A549 (cell line): ENCODE measurements at regions not wholly inside any gene's neighbourhood (a gene's known extent, or its start where the extent isn't known, plus 50 kb on each side); places are given as distances from the start of the nearest gene placed in this dataset.

Experiments used
- CBX2 ChIP-seq: fragments of 200-600 bp; sonication (generic); IDR thresholded peaks from 2 replicates; pipeline ENCODE4 v1.6.1; 2016; ENCODE audit warnings: low read depth, mild to moderate bottlenecking, borderline replicate concordance
- CEBPB ChIP-seq, 2 experiments: fragments of >200 bp in 1 of 2; sonication (Bioruptor Twin) in 1 of 2; formaldehyde crosslinking in 1 of 2; IDR thresholded peaks; 2 replicates each; pipeline ENCODE4 v1.6.1; 2012 to 2016
- EP300 ChIP-seq, 2 experiments: fragments of >200 bp; sonication (Bioruptor Twin); formaldehyde crosslinking; IDR thresholded peaks; 2 replicates in 1 of 2; 3 replicates in 1 of 2; pipeline ENCODE4 v1.6.1; 2016 to 2017
- ESRRA ChIP-seq: fragments of 150-350 bp; IDR thresholded peaks from 2 replicates; pipeline ENCODE4 v1.6.1; 2014; ENCODE audit warnings: mild to moderate bottlenecking, low read length, borderline replicate concordance
- FOSL2 ChIP-seq, 2 experiments: fragments of 450-650 bp in 1 of 2; fragments of >200 bp in 1 of 2; sonication (Bioruptor Twin) in 1 of 2; formaldehyde crosslinking; IDR thresholded peaks; 2 replicates each; pipeline versions ENCODE4 v1.5.0 to v1.6.1; 2016 to 2020; ENCODE audit warnings: mild to moderate bottlenecking in 1 of 2, moderate library complexity in 1 of 2
- KDM1A ChIP-seq: fragments of 200-600 bp; sonication (generic); IDR thresholded peaks from 2 replicates; pipeline ENCODE4 v1.6.1; 2016; ENCODE audit warnings: low read depth, mild to moderate bottlenecking
- KDM5A ChIP-seq: fragments of 200-600 bp; sonication (generic); IDR thresholded peaks from 2 replicates; pipeline ENCODE4 v1.6.1; 2016; ENCODE audit warnings: antibody characterized with exemption, mild to moderate bottlenecking
- POLR2A ChIP-seq: IDR thresholded peaks from 2 replicates; pipeline ENCODE4 v1.6.1; 2012; ENCODE audit warnings: mild to moderate bottlenecking, low read length
- POLR2AphosphoS2 ChIP-seq: conservative IDR thresholded peaks from 2 replicates; pipeline ENCODE4 v1.6.1; 2012; ENCODE audit warnings: low read length, improper control_type of control experiment, inconsistent platforms
- RAD21 ChIP-seq, 2 experiments: fragments of >200 bp in 1 of 2; sonication (Bioruptor Twin) in 1 of 2; formaldehyde crosslinking in 1 of 2; IDR thresholded peaks in 1 of 2; conservative IDR thresholded peaks in 1 of 2; 2 replicates in 1 of 2; 3 replicates in 1 of 2; pipeline ENCODE4 v1.6.1; 2012 to 2018; ENCODE audit warnings: inconsistent platforms in 1 of 2
- TF ChIP-seq, protein P1 (sequence below): fragments of >200 bp; sonication (Bioruptor Twin); formaldehyde crosslinking; IDR thresholded peaks from 3 replicates; pipeline ENCODE4 v1.5.1; 2016

DNA sequence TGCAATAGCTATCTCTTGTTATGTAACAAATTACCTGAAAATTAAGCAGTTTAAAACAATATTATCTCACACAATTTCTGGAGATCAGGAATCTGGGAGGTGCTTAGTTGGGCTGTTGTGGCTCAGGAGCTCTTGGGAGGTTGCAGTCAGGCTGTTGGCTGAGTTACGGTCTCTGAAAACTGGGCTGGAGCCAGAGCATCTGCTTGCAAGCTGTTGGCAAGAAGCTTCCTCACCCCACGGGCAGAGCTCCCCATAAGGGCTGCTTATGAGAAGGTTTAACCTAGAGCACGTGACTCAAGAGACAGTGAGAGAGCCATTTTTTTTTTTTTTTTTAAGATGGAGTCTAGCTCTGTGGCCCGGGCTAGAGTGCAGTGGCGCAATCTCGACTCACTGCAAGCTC is 346.8 kb downstream of the ATP23 start:
- TF ChIP-seq KDM5A (no peak), ESRRA (no peak), CBX2 (no peak), POLR2A (no peak), KDM1A (no peak), RAD21 (conservative IDR thresholded peaks at IDR 0.05 in 1 of 2, IDR thresholded peaks at IDR 0.05 in 1 of 2) (no peak), CEBPB (IDR thresholded peaks at IDR 0.05) (no peak), FOSL2 (IDR thresholded peaks at IDR 0.05) (no peak), FOSL2 (CRISPR knock-in tag; IDR thresholded peaks at IDR 0.05) (no peak), POLR2AphosphoS2 (no peak), EP300 (IDR thresholded peaks at IDR 0.05) (no peak)
- TF ChIP-seq, protein P1, sequence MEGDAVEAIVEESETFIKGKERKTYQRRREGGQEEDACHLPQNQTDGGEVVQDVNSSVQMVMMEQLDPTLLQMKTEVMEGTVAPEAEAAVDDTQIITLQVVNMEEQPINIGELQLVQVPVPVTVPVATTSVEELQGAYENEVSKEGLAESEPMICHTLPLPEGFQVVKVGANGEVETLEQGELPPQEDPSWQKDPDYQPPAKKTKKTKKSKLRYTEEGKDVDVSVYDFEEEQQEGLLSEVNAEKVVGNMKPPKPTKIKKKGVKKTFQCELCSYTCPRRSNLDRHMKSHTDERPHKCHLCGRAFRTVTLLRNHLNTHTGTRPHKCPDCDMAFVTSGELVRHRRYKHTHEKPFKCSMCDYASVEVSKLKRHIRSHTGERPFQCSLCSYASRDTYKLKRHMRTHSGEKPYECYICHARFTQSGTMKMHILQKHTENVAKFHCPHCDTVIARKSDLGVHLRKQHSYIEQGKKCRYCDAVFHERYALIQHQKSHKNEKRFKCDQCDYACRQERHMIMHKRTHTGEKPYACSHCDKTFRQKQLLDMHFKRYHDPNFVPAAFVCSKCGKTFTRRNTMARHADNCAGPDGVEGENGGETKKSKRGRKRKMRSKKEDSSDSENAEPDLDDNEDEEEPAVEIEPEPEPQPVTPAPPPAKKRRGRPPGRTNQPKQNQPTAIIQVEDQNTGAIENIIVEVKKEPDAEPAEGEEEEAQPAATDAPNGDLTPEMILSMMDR: no peak
